Endometrial microvascular endothelial cells (primary cell): ENCODE measurements at regions not wholly inside any gene's neighbourhood (a gene's known extent, or its start where the extent isn't known, plus 50 kb on each side); places are given as distances from the start of the nearest gene placed in this dataset.

ENCODE experiments used
- in situ Hi-C: cut with HindIII; loops from 2 replicates; pipeline ENCODE4 v1.10.0; 2017; ENCODE audit warnings: low sequenced_read_pairs, low pct_unique_long_range_greater_than_20kb; ENCODE audit errors: inconsistent ontology term

DNA sequence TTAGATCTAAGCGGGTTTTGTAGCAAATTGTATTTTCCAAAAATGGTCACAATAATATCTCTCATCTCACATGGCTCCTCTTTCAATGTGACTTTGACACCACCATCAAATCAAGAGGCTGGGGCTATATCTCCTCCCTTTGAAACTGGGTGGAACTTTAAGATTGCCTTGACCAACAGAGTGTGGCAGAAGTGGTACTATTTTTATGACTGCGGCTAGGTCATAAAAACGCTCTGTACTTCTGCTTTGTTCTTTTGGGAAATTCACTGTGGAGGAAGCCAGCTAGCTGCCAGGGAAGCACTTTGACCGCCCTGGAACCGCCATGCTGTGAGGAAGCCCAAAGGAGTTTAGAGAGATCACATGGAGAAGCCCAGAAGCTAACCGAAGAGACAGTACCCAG, 50.7 kb upstream of the ACOT11 start:
- in situ Hi-C loops, result loop anchor here (25.0 kb wide), 1 partner anchor 210 kb away; no protein-coding TSS in a partner anchor

DNA sequence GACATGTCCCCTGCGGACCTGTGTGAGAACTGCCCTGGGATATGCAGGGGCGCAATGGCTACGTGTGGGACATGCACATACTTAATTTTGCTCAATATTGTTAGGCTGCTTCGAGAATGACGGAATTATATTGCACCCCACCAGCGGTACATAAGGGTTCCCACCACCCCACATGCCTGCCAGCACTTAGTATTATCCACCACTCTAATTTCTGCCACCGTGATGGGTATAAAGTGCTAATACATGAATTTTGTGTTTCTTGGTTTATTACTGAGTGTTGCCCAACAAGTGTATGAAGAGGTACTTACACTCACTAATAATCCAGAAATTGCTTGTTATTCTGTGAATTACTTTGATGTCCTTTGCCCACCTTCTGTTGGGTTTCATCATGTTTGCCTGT, 52.1 kb upstream of the ACOT11 start:
- in situ Hi-C loops, result loop anchor here (25.0 kb wide), 1 partner anchor 209 kb away; no protein-coding TSS in a partner anchor

DNA sequence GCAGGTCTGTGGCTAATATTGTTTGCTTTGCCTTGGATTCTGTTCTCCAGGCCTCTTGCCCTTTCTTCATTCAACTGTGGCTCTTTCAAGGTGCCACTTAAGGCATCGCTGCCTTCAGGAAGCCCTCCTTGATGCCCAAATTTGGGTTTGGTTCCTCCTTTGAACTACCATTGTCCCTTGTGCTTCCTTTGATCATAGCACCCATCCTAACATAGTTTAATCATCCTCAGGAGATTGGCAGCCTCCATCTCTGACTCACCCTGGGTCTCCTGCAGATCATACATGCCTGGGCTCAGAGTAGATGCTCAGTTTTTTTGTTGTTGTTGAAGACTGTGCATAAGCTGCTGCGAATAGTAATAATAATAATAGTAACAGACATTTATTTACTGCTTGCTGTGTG, 54.4 kb upstream of the ACOT11 start:
- in situ Hi-C loops, result loop anchor here (25.0 kb wide), 1 partner anchor 206 kb away; no protein-coding TSS in a partner anchor

DNA sequence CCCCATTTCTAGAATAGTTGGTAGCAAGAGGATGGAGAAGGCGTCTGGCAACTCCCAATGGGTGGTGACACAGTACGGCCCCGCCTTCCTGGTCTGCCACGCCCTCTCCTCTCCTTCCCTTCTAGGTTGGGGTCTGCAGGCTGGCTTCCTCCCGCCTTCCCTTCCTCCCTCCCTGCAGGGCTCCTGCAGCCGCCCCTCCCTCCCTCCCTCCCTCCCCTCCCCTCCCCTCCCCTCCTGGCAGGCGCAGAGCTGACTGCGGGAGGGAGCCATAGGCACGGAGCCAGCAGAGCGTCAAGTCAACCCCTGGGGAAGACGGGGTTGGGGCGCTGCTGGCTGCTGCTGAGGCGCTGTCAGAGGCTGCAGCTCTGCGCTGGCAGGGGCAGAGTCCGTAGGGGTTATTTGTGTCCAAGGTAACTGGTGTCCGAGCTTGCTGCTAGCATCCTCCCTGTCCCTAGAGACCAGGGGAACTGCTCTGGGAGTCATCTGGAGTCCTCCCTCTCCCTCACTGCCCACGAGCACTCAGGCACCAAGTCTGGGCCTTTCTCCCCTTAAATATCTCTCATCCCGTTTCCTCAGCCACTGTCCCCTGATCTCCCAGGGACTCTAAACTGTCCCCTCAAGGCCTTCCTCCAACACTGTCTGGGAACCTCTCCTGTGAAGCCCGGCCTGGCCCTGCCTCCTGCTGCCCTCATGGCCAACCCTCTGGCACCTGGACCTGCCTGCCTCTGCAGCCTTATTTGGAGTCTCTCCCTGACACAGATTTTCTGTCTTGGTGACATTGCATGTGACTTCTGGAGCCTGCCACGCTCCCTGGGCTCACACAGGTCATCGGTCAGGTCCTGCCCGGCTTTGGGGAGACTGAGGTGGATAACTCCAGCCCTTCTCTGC, 57.4 kb upstream of the ACOT11 start:
- in situ Hi-C loops, result loop anchor here (25.0 kb wide), 1 partner anchor 203 kb away; no protein-coding TSS in a partner anchor

DNA sequence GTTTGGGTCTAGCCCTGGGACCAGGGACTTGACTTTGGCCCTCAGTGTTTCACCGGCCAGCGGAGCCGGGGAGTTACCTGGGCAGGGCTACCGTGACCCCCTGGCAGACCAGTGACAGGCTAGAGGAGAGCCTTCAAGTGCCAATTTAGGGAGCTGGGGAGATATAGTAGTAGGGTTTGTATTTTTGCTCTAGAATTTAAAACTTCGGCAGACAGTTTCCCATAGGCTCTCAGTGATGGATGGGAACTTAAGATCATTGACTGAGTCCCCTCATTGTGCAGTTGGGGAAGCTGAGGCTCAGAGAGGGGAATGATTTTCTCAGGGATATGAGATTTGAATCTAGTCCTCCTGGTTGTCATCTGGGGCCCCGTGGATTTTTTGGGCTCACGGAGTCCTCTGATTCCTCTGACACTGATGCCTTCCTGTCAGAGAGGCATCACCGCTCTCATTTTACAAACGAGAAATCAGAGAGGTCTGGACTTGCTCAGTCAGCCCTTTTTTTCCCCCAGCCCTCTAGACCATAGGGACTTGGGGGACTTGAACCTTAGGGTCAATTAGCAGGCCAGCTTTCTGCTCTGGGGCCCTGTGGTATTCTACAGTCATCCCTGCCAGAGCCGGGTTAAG, 58.3 kb upstream of the ACOT11 start:
- in situ Hi-C loops, result loop anchor here (5.0 to 25.0 kb wide), 2 partner anchors 77 to 202 kb away; no protein-coding TSS in a partner anchor

DNA sequence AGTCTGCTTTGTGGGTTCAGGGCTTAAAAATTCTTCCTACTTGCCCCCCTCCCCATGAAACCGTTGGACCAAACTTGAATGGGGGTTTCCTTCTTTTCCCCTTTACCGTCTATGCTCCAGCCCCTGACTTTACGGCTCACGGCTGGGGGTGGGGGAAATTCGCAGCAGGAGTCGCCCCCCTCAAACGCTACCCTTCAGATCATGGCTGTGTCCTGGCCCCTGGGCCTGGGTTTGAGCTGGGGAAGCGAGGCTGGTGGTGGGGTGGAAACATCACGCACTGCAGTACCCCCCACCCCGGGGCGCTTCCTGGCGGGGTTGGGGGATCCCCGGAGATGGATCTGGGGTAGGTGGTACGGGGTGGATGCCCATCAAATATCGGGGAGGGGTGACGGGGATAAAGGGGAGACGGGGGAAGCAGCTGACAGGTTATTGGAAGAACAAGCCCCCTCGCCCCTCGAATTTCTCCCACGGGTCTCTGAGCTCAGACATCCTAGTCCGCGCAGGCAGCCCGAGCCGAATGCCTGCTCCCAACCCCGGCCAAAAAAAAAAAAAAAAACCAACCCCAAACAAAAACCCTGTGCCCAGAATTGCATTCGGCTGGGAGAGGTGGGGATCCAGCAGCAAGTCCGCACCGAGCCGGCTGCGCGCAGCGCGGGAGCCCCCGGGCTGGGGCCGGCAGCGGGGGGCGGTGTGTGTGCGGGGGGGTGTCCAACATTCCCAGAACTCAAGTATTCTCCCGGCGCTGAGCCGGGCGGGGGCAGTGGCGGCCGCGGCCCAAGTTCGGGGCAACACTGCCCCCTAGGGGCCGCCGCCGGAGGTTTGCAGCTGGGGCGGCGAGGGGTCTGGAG, 59.0 kb upstream of the ACOT11 start:
- in situ Hi-C loops, result loop anchor here (5.0 to 25.0 kb wide), 2 partner anchors 77 to 202 kb away; no protein-coding TSS in a partner anchor

DNA sequence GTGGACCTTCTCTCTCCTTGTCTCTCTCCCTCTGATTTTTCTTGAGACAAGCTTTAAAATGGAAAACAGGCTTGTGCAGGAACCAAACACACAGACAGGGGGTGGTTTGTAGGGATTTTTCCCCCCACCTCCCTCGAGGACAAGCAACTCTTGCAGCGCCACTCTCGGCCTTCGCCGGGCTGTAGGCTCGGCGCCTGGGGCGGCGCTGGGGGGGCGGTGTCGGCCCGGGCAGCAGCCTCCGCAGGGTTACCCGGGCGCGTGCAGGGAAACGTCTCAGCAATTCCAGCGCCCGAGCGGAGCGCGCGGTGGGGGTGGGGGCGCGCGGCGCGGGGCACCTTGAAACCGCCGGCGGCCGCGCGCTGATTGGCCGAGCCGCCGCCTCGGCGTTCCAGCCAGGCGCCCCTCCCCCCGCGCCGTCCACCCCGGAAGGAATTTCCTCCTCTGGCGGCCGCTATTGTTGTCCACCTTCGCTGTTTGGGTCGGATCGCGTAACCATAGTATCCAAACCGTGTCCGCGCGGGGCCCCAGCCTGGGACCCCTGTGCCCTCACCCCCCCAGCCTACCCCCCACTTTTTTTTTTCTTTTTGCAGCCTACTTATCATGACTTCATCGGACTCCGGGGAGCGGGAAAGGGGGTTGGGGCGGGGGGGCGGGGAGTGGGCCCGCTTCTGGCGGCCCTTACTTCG, 59.8 kb upstream of the ACOT11 start:
- in situ Hi-C loops, result loop anchor here (5.0 to 25.0 kb wide), 2 partner anchors 76 to 201 kb away; no protein-coding TSS in a partner anchor

DNA sequence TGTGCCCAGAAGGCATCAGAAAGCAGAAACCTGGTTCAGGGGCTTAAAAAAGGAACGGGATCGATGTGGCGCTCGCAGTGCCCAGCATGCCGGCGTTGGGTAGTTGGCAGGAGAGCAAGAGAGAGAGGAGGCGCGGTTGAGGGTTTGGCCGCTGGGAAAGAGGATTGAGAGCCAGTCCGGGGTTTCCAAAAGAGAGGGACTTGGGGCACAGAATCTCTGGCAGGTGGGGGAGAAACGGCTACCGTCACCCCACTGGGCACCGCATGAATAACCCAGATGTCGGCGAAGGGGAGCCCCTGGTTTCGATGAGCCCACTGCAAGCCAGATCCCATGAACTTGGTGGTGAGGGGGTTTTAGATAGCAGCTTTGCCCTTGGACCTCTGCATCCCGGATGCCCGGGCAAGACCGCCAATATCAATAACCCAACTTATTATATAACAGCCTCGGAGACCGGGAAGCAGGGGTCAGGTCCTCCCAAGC, 60.4 kb upstream of the ACOT11 start:
- in situ Hi-C loops, result loop anchor here (5.0 to 25.0 kb wide), 2 partner anchors 75 to 200 kb away; no protein-coding TSS in a partner anchor

DNA sequence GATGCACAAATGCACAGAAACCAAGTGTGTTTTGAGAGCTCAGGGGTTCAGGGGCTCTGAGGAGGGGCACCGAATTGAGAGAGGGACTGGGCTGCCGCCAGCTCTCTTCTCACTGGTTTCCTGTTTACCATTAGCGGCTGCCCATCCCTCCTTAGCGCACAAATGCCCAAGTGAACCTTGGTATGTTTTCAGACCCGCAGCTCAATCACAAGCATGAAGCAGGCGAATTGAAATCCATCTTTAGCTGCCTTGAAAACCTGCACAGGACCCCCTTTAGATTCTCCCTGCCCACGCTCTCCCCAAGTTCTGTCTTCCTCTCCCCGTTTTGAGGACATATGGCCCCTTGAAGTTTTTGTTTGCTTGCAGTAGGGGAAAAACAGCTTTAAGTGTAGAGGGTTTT, 61.1 kb upstream of the ACOT11 start:
- in situ Hi-C loops, result loop anchor here (5.0 to 25.0 kb wide), 2 partner anchors 75 to 200 kb away; no protein-coding TSS in a partner anchor

DNA sequence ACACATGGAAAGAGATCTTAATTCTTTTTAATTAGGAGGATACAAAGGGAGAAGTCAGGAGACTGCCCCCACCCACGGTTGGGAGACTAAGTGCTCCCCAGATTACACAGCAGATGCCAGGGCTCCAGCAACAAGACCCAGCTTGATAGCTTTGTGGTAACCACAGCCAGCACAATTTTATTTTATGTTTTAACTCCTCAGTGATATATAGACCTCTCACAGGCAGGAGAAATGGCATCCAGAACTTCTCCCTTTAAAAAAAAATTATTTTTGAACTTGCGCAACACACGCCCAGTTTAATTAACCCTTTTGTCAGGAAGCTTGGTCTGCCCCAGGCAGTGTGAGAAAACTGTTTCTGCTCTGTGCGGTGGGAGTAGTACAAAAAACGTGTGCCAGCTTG, 62.6 kb upstream of the ACOT11 start:
- in situ Hi-C loops, result loop anchor here (5.0 to 25.0 kb wide), 2 partner anchors 73 to 198 kb away; no protein-coding TSS in a partner anchor

DNA sequence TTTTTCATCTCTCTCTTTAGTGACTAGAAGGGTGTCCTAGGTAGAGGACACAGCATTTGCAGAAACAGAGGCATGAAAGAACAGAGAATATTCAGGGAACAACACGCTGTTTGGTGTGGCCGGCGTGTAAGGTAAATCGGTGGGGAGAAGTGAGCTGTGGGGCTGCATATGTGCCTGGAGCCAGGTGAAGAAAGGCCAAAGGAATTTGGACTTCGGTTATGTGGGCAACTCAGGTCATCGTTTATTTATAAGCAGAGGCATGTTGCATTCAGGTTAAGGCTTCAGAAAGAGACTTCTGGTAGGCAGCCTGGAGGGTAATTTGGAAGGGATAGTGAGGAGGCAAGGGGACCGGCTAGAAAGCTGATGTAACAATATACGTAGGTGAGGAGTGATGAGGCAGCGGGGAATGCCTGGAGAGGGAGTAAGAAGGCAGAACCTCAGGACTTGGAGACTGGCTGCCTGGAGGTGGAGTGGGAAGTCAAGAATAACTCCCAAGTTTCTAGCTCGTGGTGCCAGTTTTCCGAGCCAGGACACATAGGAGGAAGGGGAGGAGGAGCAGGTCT, 64.1 kb upstream of the ACOT11 start:
- in situ Hi-C loops, result loop anchor here (25.0 kb wide), 1 partner anchor 197 kb away; no protein-coding TSS in a partner anchor

DNA sequence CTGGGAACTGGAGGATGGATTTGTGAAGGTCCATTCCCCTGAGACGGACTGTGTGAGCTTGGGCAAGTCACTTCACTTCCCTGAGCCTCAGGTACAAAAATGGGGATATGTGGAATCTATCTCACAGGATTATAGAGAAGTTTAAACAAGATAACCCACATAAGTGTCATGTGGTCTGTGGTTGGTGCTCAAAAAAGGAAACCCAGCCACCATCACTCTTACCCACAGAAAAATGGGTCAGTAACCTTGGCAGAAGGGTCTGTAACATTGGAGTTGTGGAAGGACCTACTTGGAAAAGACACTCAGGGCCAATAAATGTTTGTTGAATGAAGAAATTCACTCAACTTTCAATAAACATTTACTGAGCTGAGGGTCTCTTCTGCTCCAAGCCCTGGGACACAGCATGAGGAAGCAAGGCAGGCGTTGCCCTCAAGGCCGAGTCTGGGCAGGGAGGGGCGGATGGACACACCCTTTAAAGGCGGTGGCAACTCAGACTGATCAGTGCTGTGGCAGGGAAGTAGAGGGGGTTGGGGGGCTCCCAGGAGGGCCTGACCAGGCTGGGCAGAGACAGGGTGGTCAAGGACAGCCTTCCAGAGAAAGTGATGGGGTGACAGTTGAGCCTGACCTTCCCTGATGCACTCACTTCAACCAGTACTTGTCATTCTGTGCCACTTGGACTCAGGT, 66.7 kb upstream of the ACOT11 start:
- in situ Hi-C loops, result loop anchor here (25.0 kb wide), 1 partner anchor 194 kb away; no protein-coding TSS in a partner anchor

DNA sequence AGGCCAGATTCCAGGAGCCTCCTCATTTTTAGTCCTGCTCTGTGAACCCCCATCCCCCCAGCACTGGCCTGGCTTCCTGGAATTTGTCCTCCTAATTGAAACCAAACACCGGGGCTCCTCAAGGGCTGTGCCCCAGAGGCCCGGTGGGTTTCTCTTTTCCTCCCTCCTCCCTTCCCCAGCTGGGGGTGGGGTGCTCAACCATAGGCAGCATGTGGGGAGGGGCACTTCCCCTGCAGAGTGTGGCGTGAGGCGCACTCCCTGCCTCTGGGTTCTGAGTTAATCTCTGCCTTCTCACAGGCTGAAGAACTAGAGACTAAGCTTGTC, 67.5 kb upstream of the ACOT11 start:
- in situ Hi-C loops, result loop anchor here (25.0 kb wide), 1 partner anchor 193 kb away; no protein-coding TSS in a partner anchor

DNA sequence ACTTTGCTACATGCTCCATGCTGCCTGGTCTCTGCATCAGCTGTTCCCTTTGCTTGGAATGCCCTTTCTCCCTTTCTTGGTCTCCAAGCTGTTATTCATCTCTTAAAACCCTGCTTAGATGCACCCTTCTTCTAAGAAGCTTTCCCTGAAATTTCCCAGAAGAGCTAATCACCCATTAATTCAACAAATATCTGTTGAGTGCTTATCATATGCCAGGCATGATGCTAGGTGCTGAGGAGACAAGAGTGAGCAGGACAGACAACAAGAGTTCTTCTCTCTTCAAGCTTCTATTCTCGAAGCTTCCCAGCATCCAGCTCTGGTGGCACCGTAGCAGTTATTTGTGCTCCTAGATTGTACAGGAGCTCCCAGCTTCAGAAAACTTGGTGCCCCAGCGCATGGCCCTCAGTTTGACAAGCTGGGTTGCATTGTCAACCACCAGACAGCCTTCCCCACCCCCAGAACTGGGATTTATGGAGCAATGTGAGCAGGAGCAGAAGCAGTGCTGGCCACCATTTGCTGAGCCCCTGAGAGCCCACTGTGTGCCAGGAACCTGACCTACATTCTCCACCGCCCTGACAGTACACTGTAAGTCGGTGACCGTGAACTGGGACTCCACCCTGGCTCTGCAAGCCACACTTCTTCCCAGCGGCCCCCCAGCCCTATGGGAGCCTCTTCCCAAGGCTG, 68.0 kb upstream of the ACOT11 start:
- in situ Hi-C loops, result loop anchor here (25.0 kb wide), 1 partner anchor 193 kb away; no protein-coding TSS in a partner anchor

DNA sequence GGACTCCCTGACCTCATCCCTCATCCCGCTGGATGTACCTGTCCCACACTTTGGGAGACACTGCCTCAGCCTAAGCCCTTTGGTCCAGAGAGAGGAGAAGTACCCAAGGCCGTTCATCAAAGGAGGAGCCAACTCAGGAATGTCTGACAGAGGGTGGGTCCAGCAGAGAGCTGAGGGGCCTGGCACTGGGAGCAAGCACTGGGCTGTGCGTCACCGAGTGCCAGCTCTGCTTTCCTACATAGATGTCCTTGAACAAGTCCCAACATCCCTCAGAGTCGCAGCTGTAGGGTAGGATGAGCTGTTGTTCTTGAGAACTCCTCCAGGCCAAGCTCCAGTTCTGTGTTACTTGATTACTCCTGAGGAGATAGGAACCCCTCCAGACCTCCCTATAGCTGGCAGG, 68.8 kb upstream of the ACOT11 start:
- in situ Hi-C loops, result loop anchor here (25.0 kb wide), 1 partner anchor 192 kb away; no protein-coding TSS in a partner anchor

DNA sequence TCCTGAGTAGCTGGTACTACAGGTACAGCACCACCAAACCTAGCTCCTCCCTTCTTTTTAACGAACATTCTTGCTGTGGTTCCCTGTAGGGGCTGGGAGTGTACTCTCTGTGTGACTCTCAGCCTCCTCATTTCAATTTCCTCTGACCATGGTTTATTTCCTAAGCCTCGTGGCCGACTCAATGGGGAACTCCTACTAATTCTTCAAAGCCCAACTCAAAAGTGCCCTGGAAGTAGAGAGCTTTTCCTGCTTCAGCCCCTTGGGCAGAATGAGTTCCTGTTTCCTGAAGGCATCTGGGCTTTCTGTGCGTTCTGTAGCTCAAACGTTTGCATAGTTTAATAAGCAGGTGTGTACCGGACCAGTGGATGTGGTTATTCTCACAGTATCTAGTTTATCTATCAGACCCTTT, 70.9 kb upstream of the ACOT11 start:
- in situ Hi-C loops, result loop anchor here (25.0 kb wide), 1 partner anchor 190 kb away; no protein-coding TSS in a partner anchor
